Neural progenitor cell (in vitro differentiated cells): ENCODE measurements at regions not wholly inside any gene's neighbourhood (a gene's known extent, or its start where the extent isn't known, plus 50 kb on each side); places are given as distances from the start of the nearest gene placed in this dataset.

Experiments
- CTCF ChIP-seq: fragments of 200-600 bp; sonication (generic); IDR thresholded peaks from 2 replicates; pipeline ENCODE4 v1.5.1; 2017; ENCODE audit warnings: antibody characterized with exemption, mild to moderate bottlenecking
- EZH2 ChIP-seq: fragments of 200-600 bp; sonication (generic); IDR thresholded peaks from 2 replicates; pipeline ENCODE4 v1.6.1; 2017; ENCODE audit warnings: antibody characterized with exemption, mild to moderate bottlenecking, moderate library complexity
- EZH2phosphoT487 ChIP-seq: fragments of 200-600 bp; sonication (generic); IDR thresholded peaks from 2 replicates; pipeline ENCODE4 v1.6.1; 2017; ENCODE audit warnings: antibody characterized with exemption

GRCh38 chr22:22064580-22064979, 82.0 kb upstream of the TOP3B start:
- TF ChIP-seq CTCF (no peak), EZH2phosphoT487 (no peak), EZH2 (no peak)
